GM12878 (cell line): ENCODE measurements at regions not wholly inside any gene's neighbourhood (a gene's known extent, or its start where the extent isn't known, plus 50 kb on each side); places are given as distances from the start of the nearest gene placed in this dataset.

Experiments
- CREM ChIP-seq: IDR thresholded peaks from 2 replicates; pipeline ENCODE4 v1.6.1; 2014; ENCODE audit warnings: antibody characterized with exemption, low read depth
- EP300 ChIP-seq, 2 experiments: fragments of 150-350 bp in 1 of 2; IDR thresholded peaks; 2 replicates each; pipeline ENCODE4 v1.6.1; 2011 to 2012; ENCODE audit warnings: low read depth in 2 of 2, low read length in 2 of 2, borderline replicate concordance in 1 of 2, improper control_type of control experiment in 1 of 2, inconsistent platforms in 1 of 2; ENCODE audit not compliant: control insufficient read depth in 1 of 2
- GABPA ChIP-seq: IDR thresholded peaks from 2 replicates; pipeline ENCODE4 v1.6.1; 2014; ENCODE audit warnings: antibody characterized with exemption, low read depth, mild to moderate bottlenecking, inconsistent platforms
- HDAC6 ChIP-seq: fragments of 200-600 bp; sonication (generic); IDR thresholded peaks from one replicate; pipeline ENCODE4 v1.8.0; 2017; ENCODE audit warnings: antibody characterized with exemption; ENCODE audit not compliant: unreplicated experiment
- MTA2 ChIP-seq: fragments of 450-650 bp; IDR thresholded peaks from 2 replicates; pipeline ENCODE4 v1.6.1; 2016; ENCODE audit warnings: low read depth, mild to moderate bottlenecking, moderate library complexity
- MYC ChIP-seq: IDR thresholded peaks from 2 replicates; pipeline ENCODE4 v1.6.1; 2011; ENCODE audit warnings: mild to moderate bottlenecking, low read length, moderate library complexity, inconsistent platforms; ENCODE audit not compliant: insufficient read depth, insufficient replicate concordance, insufficient read length, severe bottlenecking
- PML ChIP-seq: IDR thresholded peaks from 2 replicates; pipeline ENCODE4 v1.6.1; 2012; ENCODE audit warnings: low read length, inconsistent platforms
- POLR2A ChIP-seq: IDR thresholded peaks from 2 replicates; pipeline ENCODE4 v1.6.1; 2011; ENCODE audit warnings: low read depth, mild to moderate bottlenecking, low read length
- POLR2AphosphoS5 ChIP-seq: IDR thresholded peaks from 2 replicates; pipeline ENCODE4 v1.6.1; 2011; ENCODE audit warnings: mild to moderate bottlenecking, low read length, inconsistent platforms
- SP1 ChIP-seq: IDR thresholded peaks from one replicate; pipeline ENCODE4 v1.6.1; 2011; ENCODE audit warnings: low read depth, low read length
- TF ChIP-seq, protein P1 (sequence below), 3 experiments: IDR thresholded peaks in 2 of 3; conservative IDR thresholded peaks in 1 of 3; 2 replicates each; pipeline ENCODE4 v1.5.1; 2011; ENCODE audit warnings: low read depth in 3 of 3, low read length in 3 of 3, mild to moderate bottlenecking in 3 of 3, control low read depth in 2 of 3, moderate library complexity in 2 of 3, inconsistent platforms in 1 of 3, mixed read lengths in 1 of 3; ENCODE audit not compliant: control insufficient read depth in 2 of 3, insufficient read depth in 1 of 3; ENCODE audit errors: extremely low read depth in 1 of 3
- TF ChIP-seq, protein P2 (sequence below): IDR thresholded peaks from 2 replicates; pipeline ENCODE4 v1.6.1; 2012; ENCODE audit warnings: low read depth, low read length, improper control_type of control experiment

DNA sequence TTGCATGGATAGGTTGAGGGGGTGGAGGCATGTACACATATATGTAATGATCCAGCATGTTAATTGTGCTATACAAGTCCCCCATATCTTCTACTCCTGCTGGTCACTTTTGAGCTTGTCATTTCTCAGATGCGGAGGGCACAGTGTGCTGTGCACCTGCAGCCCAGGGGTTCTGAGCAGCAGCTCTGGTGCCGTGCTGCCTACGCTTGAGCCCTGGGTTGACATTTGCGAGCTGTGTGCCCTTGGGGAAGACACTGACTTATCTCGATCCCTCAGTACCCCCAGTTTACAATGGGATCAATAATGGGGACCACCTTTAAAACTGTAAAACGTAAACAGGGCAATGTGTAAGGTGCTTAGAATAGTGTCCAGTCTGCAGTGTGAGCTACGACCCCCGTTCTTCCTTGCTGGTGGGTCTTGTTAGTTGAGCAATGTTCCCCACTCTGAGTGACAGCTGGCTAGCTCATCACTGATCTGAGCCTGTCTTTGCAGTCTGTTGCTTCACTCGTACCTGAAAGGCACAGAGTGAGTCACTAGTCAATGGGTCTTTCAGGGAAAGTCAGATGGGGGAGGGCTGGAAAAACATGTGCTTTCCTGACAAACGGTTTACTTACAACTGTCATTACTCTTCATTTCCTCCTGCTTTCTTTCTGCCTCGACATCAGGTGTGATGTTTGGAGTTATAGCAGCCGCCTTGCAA, 91.7 kb downstream of the SLC2A10 start:
- TF ChIP-seq, protein P1, sequence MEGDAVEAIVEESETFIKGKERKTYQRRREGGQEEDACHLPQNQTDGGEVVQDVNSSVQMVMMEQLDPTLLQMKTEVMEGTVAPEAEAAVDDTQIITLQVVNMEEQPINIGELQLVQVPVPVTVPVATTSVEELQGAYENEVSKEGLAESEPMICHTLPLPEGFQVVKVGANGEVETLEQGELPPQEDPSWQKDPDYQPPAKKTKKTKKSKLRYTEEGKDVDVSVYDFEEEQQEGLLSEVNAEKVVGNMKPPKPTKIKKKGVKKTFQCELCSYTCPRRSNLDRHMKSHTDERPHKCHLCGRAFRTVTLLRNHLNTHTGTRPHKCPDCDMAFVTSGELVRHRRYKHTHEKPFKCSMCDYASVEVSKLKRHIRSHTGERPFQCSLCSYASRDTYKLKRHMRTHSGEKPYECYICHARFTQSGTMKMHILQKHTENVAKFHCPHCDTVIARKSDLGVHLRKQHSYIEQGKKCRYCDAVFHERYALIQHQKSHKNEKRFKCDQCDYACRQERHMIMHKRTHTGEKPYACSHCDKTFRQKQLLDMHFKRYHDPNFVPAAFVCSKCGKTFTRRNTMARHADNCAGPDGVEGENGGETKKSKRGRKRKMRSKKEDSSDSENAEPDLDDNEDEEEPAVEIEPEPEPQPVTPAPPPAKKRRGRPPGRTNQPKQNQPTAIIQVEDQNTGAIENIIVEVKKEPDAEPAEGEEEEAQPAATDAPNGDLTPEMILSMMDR (IDR thresholded peaks at IDR 0.05 in 2 of 3, conservative IDR thresholded peaks at IDR 0.05 in 1 of 3; ENCODE audit: control insufficient read depth in 2 of 3, extremely low read depth in 1 of 3, insufficient read depth in 1 of 3, low read depth in 3 of 3, low read length in 3 of 3): no peak
- TF ChIP-seq, protein P2, sequence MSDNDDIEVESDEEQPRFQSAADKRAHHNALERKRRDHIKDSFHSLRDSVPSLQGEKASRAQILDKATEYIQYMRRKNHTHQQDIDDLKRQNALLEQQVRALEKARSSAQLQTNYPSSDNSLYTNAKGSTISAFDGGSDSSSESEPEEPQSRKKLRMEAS: no peak
- TF ChIP-seq EP300 (IDR thresholded peaks at IDR 0.05; ENCODE audit: borderline replicate concordance in 1 of 2, control insufficient read depth in 1 of 2, low read depth in 2 of 2, low read length in 2 of 2) (no peak), MYC (no peak), SP1 (no peak), GABPA (no peak), PML (no peak), MTA2 (no peak), CREM (no peak), HDAC6 (no peak), POLR2AphosphoS5 (no peak), POLR2A (no peak)
